GM18520 (cell line): ENCODE measurements at regions not wholly inside any gene's neighbourhood (a gene's known extent, or its start where the extent isn't known, plus 50 kb on each side); places are given as distances from the start of the nearest gene placed in this dataset.

Experiments
- ATAC-seq: cut with Tn5 transposase; IDR thresholded peaks from one replicate; pipeline ENCODE4 v1.9.1; 2021; ENCODE audit not compliant: unreplicated experiment

GRCh38 chr11:112459001-112459400, 198.3 kb upstream of the PLET1 start:
- no peak for ATAC-seq

GRCh38 chr11:112460141-112460540, 199.5 kb upstream of the PLET1 start:
- ATAC-seq, result no peak

- no peak for ATAC-seq
Observed at GRCh38 chr11:112464949-112465348, 204.3 kb upstream of the PLET1 start.

- ATAC-seq, result no peak
Observed at GRCh38 chr11:112465433-112466024, 204.9 kb upstream of the PLET1 start.

GRCh38 chr11:112467721-112468120, 207.1 kb upstream of the PLET1 start:
- no peak for ATAC-seq

GRCh38 chr11:112469376-112469775, 208.7 kb upstream of the PLET1 start:
- no peak for ATAC-seq

GRCh38 chr11:112470355-112470754, 209.7 kb upstream of the PLET1 start:
- ATAC-seq, result no peak

- no peak for ATAC-seq
Observed at GRCh38 chr11:112471731-112472130, 211.1 kb upstream of the PLET1 start.

GRCh38 chr11:112477152-112477551, 216.5 kb upstream of the PLET1 start:
- no peak for ATAC-seq

- no peak for ATAC-seq
Observed at GRCh38 chr11:112477581-112478317, 217.1 kb upstream of the PLET1 start.

GRCh38 chr11:112478806-112479205, 218.1 kb upstream of the PLET1 start:
- ATAC-seq, result no peak

- ATAC-seq, result no peak
Observed at GRCh38 chr11:112481431-112481830, 220.8 kb upstream of the PLET1 start.

GRCh38 chr11:112481893-112482292, 221.2 kb upstream of the PLET1 start:
- no peak for ATAC-seq

GRCh38 chr11:112485280-112485679, 224.6 kb upstream of the PLET1 start:
- peak; percentile 55 for ATAC-seq

GRCh38 chr11:112497826-112498225, 237.2 kb upstream of the PLET1 start:
- no peak for ATAC-seq

- no peak for ATAC-seq
Observed at GRCh38 chr11:112498701-112499100, 238.0 kb upstream of the PLET1 start.

GRCh38 chr11:112499153-112499880, 238.7 kb upstream of the PLET1 start:
- ATAC-seq, result no peak

- no peak for ATAC-seq
Observed at GRCh38 chr11:112499881-112500204, 239.2 kb upstream of the PLET1 start.

GRCh38 chr11:112503410-112503809, 242.8 kb upstream of the PLET1 start:
- no peak for ATAC-seq

- ATAC-seq, result no peak
Observed at GRCh38 chr11:112504056-112504455, 243.4 kb upstream of the PLET1 start.

GRCh38 chr11:112506852-112507251, 246.2 kb upstream of the PLET1 start:
- ATAC-seq, result no peak

GRCh38 chr11:112507281-112507680, 246.6 kb upstream of the PLET1 start:
- ATAC-seq, result no peak
